HG02981 (cell line): ENCODE measurements at regions not wholly inside any gene's neighbourhood (a gene's known extent, or its start where the extent isn't known, plus 50 kb on each side); places are given as distances from the start of the nearest gene placed in this dataset.
"Not testable (repeated sequence)": the region's sequence is repeated elsewhere in the genome, so short reads cannot be mapped to it uniquely, and the experiment has no call there.

Experiments used
- ATAC-seq: cut with Tn5 transposase; IDR thresholded peaks from one replicate; pipeline ENCODE4 v1.9.1; 2021; ENCODE audit warnings: mild to moderate bottlenecking, moderate library complexity; ENCODE audit not compliant: unreplicated experiment

DNA sequence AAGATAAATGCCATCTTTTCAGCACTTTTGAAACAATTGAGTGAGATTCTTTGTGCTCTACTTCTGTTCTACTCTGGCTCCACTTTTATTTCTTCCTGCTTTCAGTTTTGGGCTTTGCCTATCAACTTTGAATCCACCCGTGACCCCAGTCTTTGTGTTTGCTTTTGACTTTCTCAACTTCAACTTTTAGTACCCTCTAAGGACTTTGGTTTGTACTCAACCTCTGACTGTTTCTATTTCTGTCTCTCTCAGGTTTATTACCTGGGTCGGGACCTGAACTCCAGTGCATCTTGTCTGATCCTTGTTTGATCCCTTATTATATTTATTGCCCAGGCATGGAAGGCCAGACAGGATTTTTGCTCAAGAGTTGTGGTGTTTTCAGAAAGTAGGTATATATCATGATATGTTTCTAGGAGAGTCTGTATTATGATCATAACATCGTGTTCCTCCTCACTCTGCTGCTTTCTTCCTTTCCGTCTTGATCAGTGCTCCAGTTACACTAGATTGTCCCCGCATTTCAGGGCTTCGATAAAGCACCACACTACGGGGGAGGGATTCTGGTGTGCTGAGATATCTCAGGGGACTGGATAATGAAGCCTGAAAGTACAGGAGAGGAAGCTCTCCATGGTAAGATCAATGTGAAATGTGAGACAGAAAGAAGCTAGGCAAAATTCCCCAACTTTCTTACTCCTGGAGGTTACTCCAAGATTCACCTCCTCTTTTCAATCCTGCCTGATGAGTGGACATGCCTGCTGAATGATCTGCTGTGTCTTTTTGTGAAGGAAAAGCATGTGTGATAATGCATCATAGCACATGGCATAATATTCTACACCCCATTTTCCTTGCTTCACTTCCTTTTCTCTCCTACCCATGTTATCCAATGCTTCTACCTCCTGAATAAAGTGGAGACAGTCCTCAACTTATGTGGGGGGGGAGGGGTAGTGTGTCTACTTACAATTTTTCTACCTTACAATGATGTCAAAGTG is 155.5 kb upstream of the GRIN3A start:
- ATAC-seq: no peak

DNA sequence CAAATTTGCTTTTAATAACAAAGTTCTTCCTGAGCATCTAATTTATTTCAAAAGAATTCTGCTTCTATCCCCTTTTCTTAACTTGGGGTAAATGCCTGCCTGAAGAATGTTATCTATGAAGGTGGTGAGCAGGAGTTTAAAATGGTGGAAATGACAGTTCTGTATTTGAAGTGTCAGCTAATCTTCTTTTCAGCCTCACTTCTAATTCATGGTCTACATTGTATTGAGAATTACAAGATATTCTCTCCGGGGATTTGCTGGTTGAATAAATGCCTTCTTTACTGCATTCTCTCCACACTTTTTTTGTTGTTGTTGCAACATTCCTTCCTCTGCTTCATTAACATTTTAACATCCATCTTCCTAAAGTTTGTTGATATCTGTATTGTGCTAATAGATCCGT is 143.1 kb upstream of the GRIN3A start:
- no peak for ATAC-seq

DNA sequence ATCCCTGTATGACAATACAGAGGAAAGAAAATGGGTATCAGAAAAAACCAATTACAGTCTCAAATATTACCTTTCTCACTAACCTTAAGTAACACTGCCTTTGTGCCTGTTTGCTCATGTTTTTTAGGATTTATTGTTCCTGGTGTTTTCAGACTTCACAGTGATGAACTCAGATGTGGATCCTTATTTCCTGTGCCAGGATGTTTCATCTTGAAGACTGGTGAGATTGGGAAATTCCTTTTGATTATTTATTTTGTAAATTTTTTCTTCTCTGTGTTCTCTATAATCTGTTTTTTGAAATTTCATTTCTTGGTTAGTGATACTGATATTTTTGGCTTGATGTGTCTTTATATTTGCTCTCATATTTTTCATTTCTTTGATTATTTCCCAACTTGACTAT is 142.4 kb upstream of the GRIN3A start:
- ATAC-seq: no peak

DNA sequence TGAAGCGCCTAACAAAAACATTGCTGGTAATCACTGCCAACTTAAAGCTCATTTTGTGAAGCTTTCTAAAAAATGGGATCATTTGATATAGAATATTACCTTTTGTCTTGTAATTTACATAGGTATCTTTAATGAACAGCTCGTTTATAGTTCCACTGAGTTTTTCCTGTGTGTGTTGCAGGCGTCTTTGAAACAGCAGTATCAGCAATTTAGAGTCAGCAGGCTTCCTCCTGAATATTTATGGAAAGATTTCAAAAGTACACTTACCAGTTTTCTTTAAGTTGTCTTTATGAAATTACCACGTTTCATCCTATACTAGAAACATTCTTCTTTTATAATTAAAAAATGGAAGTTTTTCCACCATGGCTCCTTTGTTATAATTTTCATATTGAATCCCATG is 140.3 kb upstream of the GRIN3A start:
- no peak for ATAC-seq

GRCh38 chr9:101877439-101877838 is 139.0 kb upstream of the GRIN3A start:
- ATAC-seq: no peak

DNA sequence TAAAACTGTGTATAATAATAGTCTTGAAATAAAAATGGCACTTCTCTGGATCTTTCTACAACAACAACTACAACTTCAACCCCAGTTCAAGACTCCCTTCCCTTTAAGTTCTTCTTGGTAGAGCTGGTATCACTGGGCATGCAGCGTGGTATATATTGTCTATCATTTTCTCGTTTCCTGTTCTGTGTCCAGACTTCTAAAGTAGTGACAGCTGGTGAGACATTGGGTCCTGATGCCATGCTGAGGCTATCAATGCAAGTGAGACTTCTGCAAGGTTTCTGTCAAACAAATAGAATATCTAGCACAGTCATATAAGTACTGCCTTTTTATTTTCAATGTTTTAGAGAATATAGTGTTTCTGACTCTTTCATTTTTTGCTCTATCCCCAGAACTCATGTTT is 123.0 kb upstream of the GRIN3A start:
- ATAC-seq: no peak

- no peak for ATAC-seq
These were observed 122.5 kb upstream of the GRIN3A start for GRCh38 chr9:101860920-101861319.

GRCh38 chr9:101859620-101860019 is 121.2 kb upstream of the GRIN3A start:
- no peak for ATAC-seq

- no peak for ATAC-seq
These were observed 119.6 kb upstream of the GRIN3A start for GRCh38 chr9:101858026-101858425.

GRCh38 chr9:101849102-101849707 is 110.8 kb upstream of the GRIN3A start:
- ATAC-seq: no peak

- no peak for ATAC-seq
These were observed 110.1 kb upstream of the GRIN3A start for GRCh38 chr9:101848485-101848919.

GRCh38 chr9:101846161-101846560 is 107.7 kb upstream of the GRIN3A start:
- no peak for ATAC-seq

GRCh38 chr9:101840694-101841188 is 102.3 kb upstream of the GRIN3A start:
- ATAC-seq: no peak

GRCh38 chr9:101838988-101839387 is 100.5 kb upstream of the GRIN3A start:
- not testable (repeated sequence) for ATAC-seq

DNA sequence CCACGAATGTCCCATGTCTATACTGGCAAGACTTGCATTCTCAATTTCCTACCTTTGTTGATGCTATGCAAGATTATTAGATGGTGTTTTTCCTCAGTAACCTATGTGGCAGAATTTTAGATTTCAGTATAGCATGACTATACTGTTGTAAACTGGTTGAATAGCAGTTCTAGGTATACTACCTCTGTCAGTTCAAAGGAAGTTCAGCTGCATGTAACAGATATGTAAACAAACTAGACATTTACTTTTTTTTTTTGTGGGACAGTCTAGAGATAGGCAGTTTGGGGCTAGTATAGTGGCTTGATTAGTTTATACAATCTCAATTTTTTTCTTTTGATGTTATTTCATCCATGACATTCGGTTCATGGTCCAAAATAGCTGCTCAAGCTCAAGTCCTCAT is 97.6 kb upstream of the GRIN3A start:
- no peak for ATAC-seq

DNA sequence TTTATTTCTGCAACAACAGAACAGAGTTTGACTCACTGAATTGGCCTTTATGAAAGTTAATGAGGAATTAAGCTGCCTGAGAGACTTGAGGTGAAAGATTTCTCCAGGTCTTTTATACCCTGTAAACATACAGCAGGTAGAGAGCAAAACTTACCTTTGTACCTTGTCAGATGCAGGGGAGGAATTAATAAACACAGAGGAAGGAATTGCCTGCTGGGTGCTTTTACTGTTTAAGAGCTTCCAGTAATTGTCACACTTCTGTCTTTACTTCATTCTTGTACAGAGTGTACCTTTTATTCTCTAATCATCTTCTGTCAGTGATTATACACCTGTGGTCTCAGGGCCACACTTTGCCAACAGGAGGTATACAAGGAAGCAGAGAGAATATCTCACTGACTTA is 94.0 kb upstream of the GRIN3A start:
- ATAC-seq: no peak

DNA sequence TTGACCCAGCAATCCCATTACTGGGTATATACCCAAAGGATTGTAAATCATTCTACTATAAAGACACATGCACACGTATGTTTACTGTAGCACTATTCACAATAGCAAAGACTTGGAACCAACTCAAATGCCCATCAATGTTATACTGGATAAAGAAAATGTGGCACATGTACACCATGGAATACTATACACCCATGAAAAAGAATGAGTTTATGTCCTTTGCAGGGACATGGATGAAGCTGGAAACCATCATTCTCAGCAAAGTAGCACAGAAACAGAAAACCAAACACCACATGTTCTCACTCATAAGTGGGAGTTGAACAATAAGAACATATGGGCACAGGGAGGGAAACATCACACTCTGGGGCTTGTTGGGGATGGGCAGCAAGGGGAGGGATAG is 83.0 kb upstream of the GRIN3A start:
- ATAC-seq: not testable (repeated sequence)

DNA sequence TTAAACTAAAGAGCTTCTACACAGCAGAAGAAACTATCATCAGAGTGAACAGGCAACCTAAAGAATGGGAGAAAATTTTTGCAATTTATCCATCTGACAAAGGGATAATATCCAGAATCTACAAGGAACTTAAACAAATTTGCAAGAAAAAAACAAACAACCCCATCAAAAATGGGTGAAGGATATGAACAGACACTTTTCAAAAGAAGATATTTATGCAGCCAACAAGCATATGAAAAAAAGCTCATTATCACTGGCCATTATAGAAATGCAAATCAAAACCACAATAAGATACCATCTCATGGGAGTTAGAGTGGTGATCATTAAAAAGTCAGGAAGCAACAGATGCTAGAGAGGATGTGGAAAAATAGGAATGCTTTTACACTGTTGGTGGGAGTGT is 82.5 kb upstream of the GRIN3A start:
- ATAC-seq: not testable (repeated sequence)

- ATAC-seq: no peak
These were observed 75.6 kb upstream of the GRIN3A start for GRCh38 chr9:101814064-101814463.

DNA sequence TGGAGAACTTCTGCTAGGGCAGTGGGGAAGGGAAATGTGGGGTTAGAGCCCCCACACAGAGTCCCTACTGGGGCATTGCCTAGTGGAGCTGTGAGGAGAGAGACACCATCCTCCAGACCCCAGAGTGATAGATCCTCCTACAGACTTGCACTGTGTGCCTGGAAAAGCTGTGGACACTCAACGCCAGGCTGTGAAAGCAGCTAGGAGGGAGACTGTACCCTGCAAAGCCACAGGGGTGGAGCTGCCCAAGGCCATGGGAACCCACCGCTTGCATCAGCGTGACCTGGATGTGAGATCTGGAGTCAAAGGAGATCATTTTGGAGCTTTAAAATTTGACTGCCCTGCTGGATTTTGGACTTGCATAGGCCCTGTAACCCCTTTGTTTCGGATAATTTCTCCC is 69.4 kb upstream of the GRIN3A start:
- not testable (repeated sequence) for ATAC-seq

DNA sequence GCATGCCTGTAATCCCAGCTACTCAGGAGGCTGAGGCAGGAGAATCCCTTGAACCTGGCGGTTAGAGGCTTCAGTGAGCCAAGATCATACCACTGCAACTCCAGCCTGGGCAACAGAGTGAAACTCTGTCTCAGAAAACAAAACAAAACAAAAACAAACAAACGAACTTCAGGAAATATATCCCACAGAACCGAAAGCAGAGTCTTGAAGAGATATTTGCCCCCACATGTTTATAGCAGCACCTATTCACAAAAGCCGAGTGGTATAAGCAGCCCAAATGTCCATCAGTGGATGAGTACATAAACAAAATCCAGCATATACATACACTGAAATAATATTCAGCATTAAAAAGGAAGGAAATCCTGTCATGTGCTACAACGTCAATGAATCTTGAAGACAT is 57.6 kb upstream of the GRIN3A start:
- no peak for ATAC-seq

GRCh38 chr9:101795147-101795546 is 56.7 kb upstream of the GRIN3A start:
- no peak for ATAC-seq
